Thymus (tissue), 11 donors: ENCODE measurements at regions not wholly inside any gene's neighbourhood (a gene's known extent, or its start where the extent isn't known, plus 50 kb on each side); places are given as distances from the start of the nearest gene placed in this dataset.

Experiments
- DNase-seq, 9 donors: peaks; one replicate each; pipeline ENCODE4 v3.0.0-alpha.2; 2013; ENCODE audit warnings: low spot score in 9 of 9, low read depth in 6 of 9, missing footprints in 1 of 9
- H3K27ac ChIP-seq, 2 donors: one replicate each; pipeline ENCODE4 v1.5.1; 2013; ENCODE audit warnings: control low read depth in 1 of 2, low read depth in 1 of 2, low read length in 1 of 2, mild to moderate bottlenecking in 1 of 2, moderate library complexity in 1 of 2
- H3K27me3 ChIP-seq, 2 donors: one replicate each; pipeline ENCODE4 v1.5.1; 2013; ENCODE audit warnings: low read length in 1 of 2; ENCODE audit not compliant: control insufficient read depth in 2 of 2, insufficient read depth in 1 of 2
- H3K36me3 ChIP-seq, 2 donors: one replicate each; pipeline ENCODE4 v1.5.1; 2013; ENCODE audit warnings: low read length in 1 of 2, mild to moderate bottlenecking in 1 of 2, moderate library complexity in 1 of 2; ENCODE audit not compliant: control insufficient read depth in 2 of 2, insufficient read depth in 2 of 2
- H3K4me1 ChIP-seq, 2 donors: one replicate each; pipeline ENCODE4 v1.5.1; 2013; ENCODE audit warnings: low read length in 2 of 2; ENCODE audit not compliant: control insufficient read depth in 2 of 2, insufficient read depth in 2 of 2
- H3K4me3 ChIP-seq, 2 donors: one replicate each; pipeline ENCODE4 v1.5.1; 2013; ENCODE audit warnings: low read length in 2 of 2, control low read depth in 1 of 2, mild to moderate bottlenecking in 1 of 2
- H3K9me3 ChIP-seq, 2 donors: one replicate each; pipeline ENCODE4 v1.5.1; 2013; ENCODE audit warnings: low read length in 1 of 2, mild to moderate bottlenecking in 1 of 2; ENCODE audit not compliant: control insufficient read depth in 2 of 2, insufficient read depth in 1 of 2
- WGBS: extraction: QIAGEN DNeasy Blood & Tissue Kit; methylation state at CpG from one replicate; pipeline ENCODE4 v1.1.7; 2013; 5-methylcytosine and 5-hydroxymethylcytosine counted together
- donor health status: healthy.

- 92% methylated on average over 2 of the region's 2 CpGs for WGBS
Observed at GRCh38 chr4:124514588-124514987, 197.9 kb downstream of the ANKRD50 start.

DNA sequence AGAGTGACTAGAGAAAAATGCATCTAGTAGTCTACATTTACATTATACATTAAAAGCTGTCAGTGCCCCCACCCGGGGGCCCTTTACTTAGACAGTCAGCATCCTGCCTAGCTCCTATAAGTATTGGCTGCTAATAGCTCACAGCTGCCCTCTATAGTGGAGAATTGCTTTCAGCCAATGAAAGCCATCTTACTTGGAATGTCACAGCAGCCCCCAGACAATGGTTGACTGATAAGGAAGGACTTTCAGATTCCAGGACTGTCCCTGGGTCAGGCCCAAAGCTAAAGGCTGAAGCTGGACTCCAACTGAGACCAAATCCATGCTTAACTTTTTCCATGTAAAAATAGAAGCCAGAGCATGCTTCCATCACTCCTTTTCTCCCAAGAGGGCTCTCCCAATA is 196.9 kb downstream of the ANKRD50 start:
- H3K9me3 ChIP-seq = no peaks in the 10 kb centered on the region
- 90% methylated on average over 1 of the region's 1 CpG for WGBS
- no peak for DNase-seq
- no peaks in the 10 kb centered on the region for H3K27me3 ChIP-seq
- no peaks in the 10 kb centered on the region for H3K36me3 ChIP-seq
- H3K4me1 ChIP-seq = no peaks in the 10 kb centered on the region
- no peak overlapping the region for H3K27ac ChIP-seq
- H3K4me3 ChIP-seq = no peak overlapping the region

More at GRCh38 chr4:124514588-124514987, 197.9 kb downstream of the ANKRD50 start:
- Histone ChIP-seq H3K4me3 (no peak overlapping the region), H3K27me3 (no peaks in the 10 kb centered on the region), H3K9me3 (no peaks in the 10 kb centered on the region), H3K36me3 (no peaks in the 10 kb centered on the region), H3K27ac (no peak overlapping the region), H3K4me1 (no peaks in the 10 kb centered on the region)
- no peak for DNase-seq

GRCh38 chr4:124519196-124519595 is 193.3 kb downstream of the ANKRD50 start:
- Histone ChIP-seq H3K4me3 (no peak overlapping the region), H3K9me3 (no peaks in the 10 kb centered on the region), H3K27ac (no peak overlapping the region), H3K27me3 (no peaks in the 10 kb centered on the region), H3K4me1 (no peaks in the 10 kb centered on the region), H3K36me3 (no peaks in the 10 kb centered on the region)
- DNase-seq = no peak
- WGBS = 94% methylated on average over 1 of the region's 1 CpG

DNA sequence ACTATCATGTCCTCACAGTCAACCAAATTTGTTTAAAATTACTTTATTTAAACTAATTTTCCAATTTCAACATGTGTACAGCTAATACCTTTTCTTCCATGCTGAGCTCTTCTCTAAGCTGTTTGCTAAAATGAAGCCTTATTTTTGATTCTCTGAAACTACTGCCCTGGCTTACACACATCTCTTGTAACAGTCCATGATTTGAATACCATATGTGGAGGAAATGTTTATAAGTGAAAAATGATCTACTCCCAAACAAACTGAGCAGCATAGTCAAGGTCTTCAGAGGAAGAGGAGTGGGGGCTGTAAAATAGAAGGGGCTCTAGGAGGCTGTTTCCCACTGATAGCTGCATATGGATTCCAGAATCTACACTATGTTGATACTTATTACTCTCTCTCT is 188.7 kb downstream of the ANKRD50 start:
- no peak overlapping the region for H3K4me3 ChIP-seq
- no peaks in the 10 kb centered on the region for H3K27me3 ChIP-seq
- no peak overlapping the region for H3K27ac ChIP-seq
- no peaks in the 10 kb centered on the region for H3K4me1 ChIP-seq
- DNase-seq = no peak
- H3K36me3 ChIP-seq = no peaks in the 10 kb centered on the region
- H3K9me3 ChIP-seq = no peaks in the 10 kb centered on the region

- WGBS = 96% methylated on average over 4 of the region's 4 CpGs
- Histone ChIP-seq H3K27me3 (no peaks in the 10 kb centered on the region), H3K36me3 (no peaks in the 10 kb centered on the region), H3K27ac (no peak overlapping the region), H3K9me3 (no peaks in the 10 kb centered on the region), H3K4me1 (no peaks in the 10 kb centered on the region), H3K4me3 (no peak overlapping the region)
- no peak for DNase-seq
Observed at GRCh38 chr4:124525524-124525923, 187.0 kb downstream of the ANKRD50 start.

DNA sequence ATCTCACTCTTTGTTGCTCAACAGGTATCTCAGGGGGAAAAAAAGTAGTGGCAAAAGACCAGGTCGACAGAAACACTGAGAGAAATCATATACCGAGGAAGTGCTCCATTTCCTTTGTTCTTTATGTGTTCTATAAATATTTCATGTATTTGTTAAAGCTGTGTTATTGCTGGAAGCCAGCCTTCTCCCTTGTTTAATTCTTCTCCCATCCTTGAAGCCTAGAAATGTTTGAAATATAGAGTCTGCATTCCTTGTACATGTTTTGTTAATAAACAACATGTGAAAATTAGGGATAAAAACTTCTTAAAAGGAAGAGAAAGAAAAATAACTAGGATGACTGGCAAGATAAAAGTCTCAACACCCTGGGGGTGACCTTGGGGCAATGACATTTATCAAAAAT is 186.2 kb downstream of the ANKRD50 start:
- Histone ChIP-seq H3K4me3 (no peak overlapping the region), H3K36me3 (no peaks in the 10 kb centered on the region), H3K4me1 (no peaks in the 10 kb centered on the region), H3K27ac (no peak overlapping the region), H3K27me3 (no peaks in the 10 kb centered on the region), H3K9me3 (no peaks in the 10 kb centered on the region)
- WGBS = 10% methylated on average over 2 of the region's 2 CpGs
- no peak for DNase-seq

GRCh38 chr4:124526769-124527168 is 185.8 kb downstream of the ANKRD50 start:
- no peaks in the 10 kb centered on the region for H3K36me3 ChIP-seq
- H3K4me3 ChIP-seq = no peak overlapping the region
- H3K4me1 ChIP-seq = no peaks in the 10 kb centered on the region
- H3K9me3 ChIP-seq = no peaks in the 10 kb centered on the region
- H3K27me3 ChIP-seq = no peaks in the 10 kb centered on the region
- no peak for DNase-seq
- H3K27ac ChIP-seq = no peak overlapping the region
- WGBS = 50% methylated on average over 4 of the region's 4 CpGs

GRCh38 chr4:124527364-124527763 is 185.2 kb downstream of the ANKRD50 start:
- Histone ChIP-seq H3K4me1 (no peaks in the 10 kb centered on the region), H3K9me3 (no peaks in the 10 kb centered on the region), H3K27ac (no peak overlapping the region), H3K27me3 (no peaks in the 10 kb centered on the region), H3K36me3 (no peaks in the 10 kb centered on the region), H3K4me3 (no peak overlapping the region)
- no peak for DNase-seq
- 98% methylated on average over 3 of the region's 3 CpGs for WGBS

DNA sequence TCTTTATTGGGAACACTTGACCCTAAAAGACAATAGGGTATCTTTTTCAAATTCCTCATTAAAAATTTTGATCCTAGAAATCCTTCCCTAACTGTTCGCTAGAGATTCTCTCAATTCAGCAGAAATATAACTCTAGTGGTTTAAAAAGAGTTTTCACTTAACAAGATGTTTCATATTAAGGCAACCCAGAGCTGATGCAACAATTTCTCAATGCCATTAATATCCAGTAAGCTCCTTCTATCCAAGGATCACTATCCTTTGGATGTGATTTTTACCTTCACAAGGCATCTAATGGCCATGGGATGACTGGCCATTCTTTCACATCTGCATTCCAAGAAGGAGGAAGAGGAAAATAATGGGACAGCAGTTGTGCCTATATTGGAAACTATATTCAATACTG is 183.4 kb downstream of the ANKRD50 start:
- Histone ChIP-seq H3K4me1 (no peaks in the 10 kb centered on the region), H3K4me3 (no peak overlapping the region), H3K27ac (no peak overlapping the region), H3K9me3 (no peaks in the 10 kb centered on the region), H3K36me3 (no peaks in the 10 kb centered on the region), H3K27me3 (no peaks in the 10 kb centered on the region)
- WGBS = 93% methylated on average over 1 of the region's 1 CpG
- no peak for DNase-seq

- Histone ChIP-seq H3K4me1 (no peaks in the 10 kb centered on the region), H3K27me3 (no peaks in the 10 kb centered on the region), H3K9me3 (no peaks in the 10 kb centered on the region), H3K36me3 (no peaks in the 10 kb centered on the region), H3K27ac (no peak overlapping the region), H3K4me3 (no peak overlapping the region)
- WGBS = 96% methylated on average over 5 of the region's 5 CpGs
- DNase-seq = no peak
Observed at GRCh38 chr4:124530464-124531077, 182.0 kb downstream of the ANKRD50 start.
